Testis (tissue), 2 donors: ENCODE measurements at regions not wholly inside any gene's neighbourhood (a gene's known extent, or its start where the extent isn't known, plus 50 kb on each side); places are given as distances from the start of the nearest gene placed in this dataset.

Source experiments
- DNase-seq: peaks from one replicate; pipeline ENCODE4 v3.0.0-alpha.2; 2019
- H3K27ac ChIP-seq, 2 donors: fragments of 200-600 bp; sonication (generic); one replicate each; pipeline ENCODE4 v1.5.1; 2019
- H3K27me3 ChIP-seq: fragments of 200-600 bp; sonication (generic); one replicate; pipeline ENCODE4 v1.5.1; 2019
- H3K36me3 ChIP-seq: fragments of 200-600 bp; sonication (generic); one replicate; pipeline ENCODE4 v1.5.1; 2017; ENCODE audit warnings: low read depth; ENCODE audit errors: missing control alignments
- H3K4me1 ChIP-seq: fragments of 200-600 bp; sonication (generic); one replicate; pipeline ENCODE4 v1.5.1; 2019
- H3K4me3 ChIP-seq, 2 donors: fragments of 200-600 bp; sonication (generic); one replicate each; pipeline ENCODE4 v1.5.1; 2017 to 2019
- H3K9me3 ChIP-seq: fragments of 200-600 bp; sonication (generic); one replicate; pipeline ENCODE4 v1.5.1; 2017
- POLR2A ChIP-seq: fragments of 450-650 bp; IDR thresholded peaks from one replicate; pipeline ENCODE4 v1.6.1; 2017; ENCODE audit warnings: antibody characterized with exemption, mild to moderate bottlenecking, moderate library complexity
- WGBS, 2 donors: methylation state at CpG; one replicate each; pipeline ENCODE4 v1.1.5; 2018; 5-methylcytosine and 5-hydroxymethylcytosine counted together
- intact Hi-C: fragments of 100-400 bp; cut with DNase I; formaldehyde crosslinking; loops from one replicate; pipeline ENCODE4 v1.15.1; 2023; ENCODE audit warnings: low total_unique reads
- TF ChIP-seq, protein P1 (sequence below), 3 experiments: fragments of 450-650 bp in 2 of 3; fragments of 200-600 bp in 1 of 3; sonication (generic) in 1 of 3; IDR thresholded peaks; one replicate each; pipeline ENCODE4 v1.5.1; 2016 to 2019; ENCODE audit warnings: antibody characterized with exemption in 3 of 3, mild to moderate bottlenecking in 2 of 3, moderate library complexity in 1 of 3

- no peak overlapping the region for H3K27ac ChIP-seq
- no peaks in the 10 kb centered on the region for H3K36me3 ChIP-seq
- 80 to 83% methylated on average over 4 of the region's 4 CpGs for WGBS, 2 donors
- no peaks in the 10 kb centered on the region for H3K9me3 ChIP-seq
- H3K27me3 ChIP-seq = no peaks in the 10 kb centered on the region
- intact Hi-C loops = no loop called here
- H3K4me1 ChIP-seq = no peaks in the 10 kb centered on the region
- H3K4me3 ChIP-seq = no peak overlapping the region
- TF ChIP-seq POLR2A = no peak
- TF ChIP-seq, protein P1, sequence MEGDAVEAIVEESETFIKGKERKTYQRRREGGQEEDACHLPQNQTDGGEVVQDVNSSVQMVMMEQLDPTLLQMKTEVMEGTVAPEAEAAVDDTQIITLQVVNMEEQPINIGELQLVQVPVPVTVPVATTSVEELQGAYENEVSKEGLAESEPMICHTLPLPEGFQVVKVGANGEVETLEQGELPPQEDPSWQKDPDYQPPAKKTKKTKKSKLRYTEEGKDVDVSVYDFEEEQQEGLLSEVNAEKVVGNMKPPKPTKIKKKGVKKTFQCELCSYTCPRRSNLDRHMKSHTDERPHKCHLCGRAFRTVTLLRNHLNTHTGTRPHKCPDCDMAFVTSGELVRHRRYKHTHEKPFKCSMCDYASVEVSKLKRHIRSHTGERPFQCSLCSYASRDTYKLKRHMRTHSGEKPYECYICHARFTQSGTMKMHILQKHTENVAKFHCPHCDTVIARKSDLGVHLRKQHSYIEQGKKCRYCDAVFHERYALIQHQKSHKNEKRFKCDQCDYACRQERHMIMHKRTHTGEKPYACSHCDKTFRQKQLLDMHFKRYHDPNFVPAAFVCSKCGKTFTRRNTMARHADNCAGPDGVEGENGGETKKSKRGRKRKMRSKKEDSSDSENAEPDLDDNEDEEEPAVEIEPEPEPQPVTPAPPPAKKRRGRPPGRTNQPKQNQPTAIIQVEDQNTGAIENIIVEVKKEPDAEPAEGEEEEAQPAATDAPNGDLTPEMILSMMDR (IDR thresholded peaks at IDR 0.05) = no peak
- DNase-seq = no peak
These were observed 454.3 kb downstream of the MATN1 start for GRCh38 chr1:30268923-30269666.

- no peak overlapping the region for H3K4me3 ChIP-seq
- H3K27me3 ChIP-seq = no peaks in the 10 kb centered on the region
- no peak overlapping the region for H3K27ac ChIP-seq
- no peak for TF ChIP-seq POLR2A
- TF ChIP-seq, protein P1 (IDR thresholded peaks at IDR 0.05) = no peak
- H3K36me3 ChIP-seq = no peaks in the 10 kb centered on the region
- no peaks in the 10 kb centered on the region for H3K9me3 ChIP-seq
- WGBS, 2 donors = 85 to 95% methylated on average over 6 of the region's 6 CpGs
- intact Hi-C loops = no loop called here
- DNase-seq = no peak
- no peaks in the 10 kb centered on the region for H3K4me1 ChIP-seq
These were observed 455.5 kb downstream of the MATN1 start for GRCh38 chr1:30267856-30268255.

GRCh38 chr1:30267046-30267445 is 456.3 kb downstream of the MATN1 start:
- Histone ChIP-seq H3K36me3 (no peaks in the 10 kb centered on the region), H3K27ac (no peak overlapping the region), H3K4me3 (no peak overlapping the region), H3K9me3 (no peaks in the 10 kb centered on the region), H3K4me1 (no peaks in the 10 kb centered on the region), H3K27me3 (no peaks in the 10 kb centered on the region)
- intact Hi-C loops = no loop called here
- DNase-seq = no peak
- WGBS, 2 donors = 84 to 88% methylated on average over 4 of the region's 4 CpGs
- no peak for TF ChIP-seq POLR2A
- TF ChIP-seq, protein P1 (IDR thresholded peaks at IDR 0.05) = no peak

DNA sequence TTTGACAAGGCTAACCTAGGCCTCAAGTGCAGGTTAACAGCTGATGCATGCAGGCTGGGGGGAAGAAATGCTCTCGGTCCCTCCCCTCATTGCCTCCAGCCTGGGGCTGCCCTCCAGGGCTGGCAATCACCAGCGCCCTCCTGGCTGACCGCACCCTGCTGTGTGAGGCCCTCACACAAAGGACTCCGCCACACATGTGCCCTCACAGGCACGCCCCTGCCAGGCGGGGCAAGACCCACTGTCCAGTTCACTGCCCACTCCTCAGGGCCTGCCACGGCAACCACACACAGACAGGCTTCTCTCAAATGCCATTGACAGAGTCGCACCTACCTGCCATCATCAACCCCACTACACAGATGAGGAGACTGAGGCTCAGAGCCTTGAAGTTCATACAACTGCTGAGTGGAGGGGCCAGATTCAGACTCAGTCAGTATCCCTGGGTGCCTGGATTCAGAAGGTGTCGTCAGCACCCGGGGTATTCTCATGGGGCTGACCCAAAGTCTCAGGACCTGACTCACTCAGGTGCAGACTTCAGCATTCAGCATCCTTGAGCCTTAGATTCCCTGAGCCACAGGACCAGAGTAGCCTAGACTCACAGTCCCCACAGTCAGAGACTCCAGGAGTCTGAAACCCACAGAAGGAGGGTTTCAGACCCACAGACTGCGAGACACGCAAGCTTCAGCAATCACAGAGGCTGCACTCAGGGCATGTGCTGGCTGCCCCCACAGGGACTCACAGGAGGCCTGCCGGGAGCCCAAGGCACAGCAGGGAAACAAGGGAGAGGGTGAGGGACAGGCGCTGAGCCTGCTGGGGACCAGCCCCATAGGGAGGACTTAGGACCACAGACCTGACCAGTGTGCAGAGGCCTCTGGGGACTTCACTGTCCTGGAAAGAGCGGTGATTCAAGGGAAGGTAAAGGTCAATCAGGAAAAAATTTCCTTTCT is 458.0 kb downstream of the MATN1 start:
- Histone ChIP-seq H3K4me3 (no peak overlapping the region), H3K9me3 (no peaks in the 10 kb centered on the region), H3K4me1 (no peaks in the 10 kb centered on the region), H3K36me3 (no peaks in the 10 kb centered on the region), H3K27ac (no peak overlapping the region), H3K27me3 (no peaks in the 10 kb centered on the region)
- TF ChIP-seq, protein P1 (IDR thresholded peaks at IDR 0.05) = no peak
- TF ChIP-seq POLR2A = no peak
- WGBS, 2 donors = 89 to 92% methylated on average over 11 to 15 of the region's 15 CpGs
- no peak for DNase-seq
- intact Hi-C loops = no loop called here
